ENCODE measurements at regions not wholly inside any gene's neighbourhood (a gene's known extent, or its start where the extent isn't known, plus 50 kb on each side); places are given as distances from the start of the nearest gene placed in this dataset.

DNA sequence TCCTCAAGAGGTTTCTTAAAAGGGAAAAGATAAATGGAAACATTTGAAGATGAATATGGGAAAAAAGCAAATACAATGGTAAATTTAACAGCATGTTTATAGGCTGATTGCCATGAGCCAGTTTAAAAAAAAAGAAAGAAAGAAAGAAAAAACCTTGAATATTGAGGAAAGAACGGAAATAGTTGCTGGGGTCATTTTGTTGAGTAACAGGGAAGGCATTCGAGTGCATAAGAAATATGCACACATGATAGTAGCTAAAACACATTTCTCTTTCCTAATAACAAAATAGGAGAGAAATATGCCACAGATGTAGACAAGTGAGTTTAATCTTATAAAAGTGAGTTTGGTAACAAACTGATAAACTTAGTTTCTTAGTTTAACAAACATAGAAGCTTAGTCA, 864.6 kb upstream of the ACO1 start:
- ATAC-seq (ENCODE audit: low FRiP score) = no peak
- TF ChIP-seq, protein P1, sequence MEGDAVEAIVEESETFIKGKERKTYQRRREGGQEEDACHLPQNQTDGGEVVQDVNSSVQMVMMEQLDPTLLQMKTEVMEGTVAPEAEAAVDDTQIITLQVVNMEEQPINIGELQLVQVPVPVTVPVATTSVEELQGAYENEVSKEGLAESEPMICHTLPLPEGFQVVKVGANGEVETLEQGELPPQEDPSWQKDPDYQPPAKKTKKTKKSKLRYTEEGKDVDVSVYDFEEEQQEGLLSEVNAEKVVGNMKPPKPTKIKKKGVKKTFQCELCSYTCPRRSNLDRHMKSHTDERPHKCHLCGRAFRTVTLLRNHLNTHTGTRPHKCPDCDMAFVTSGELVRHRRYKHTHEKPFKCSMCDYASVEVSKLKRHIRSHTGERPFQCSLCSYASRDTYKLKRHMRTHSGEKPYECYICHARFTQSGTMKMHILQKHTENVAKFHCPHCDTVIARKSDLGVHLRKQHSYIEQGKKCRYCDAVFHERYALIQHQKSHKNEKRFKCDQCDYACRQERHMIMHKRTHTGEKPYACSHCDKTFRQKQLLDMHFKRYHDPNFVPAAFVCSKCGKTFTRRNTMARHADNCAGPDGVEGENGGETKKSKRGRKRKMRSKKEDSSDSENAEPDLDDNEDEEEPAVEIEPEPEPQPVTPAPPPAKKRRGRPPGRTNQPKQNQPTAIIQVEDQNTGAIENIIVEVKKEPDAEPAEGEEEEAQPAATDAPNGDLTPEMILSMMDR (IDR thresholded peaks at IDR 0.05) = no peak
- no peak for DNase-seq (ENCODE audit: low spot score)

DNA sequence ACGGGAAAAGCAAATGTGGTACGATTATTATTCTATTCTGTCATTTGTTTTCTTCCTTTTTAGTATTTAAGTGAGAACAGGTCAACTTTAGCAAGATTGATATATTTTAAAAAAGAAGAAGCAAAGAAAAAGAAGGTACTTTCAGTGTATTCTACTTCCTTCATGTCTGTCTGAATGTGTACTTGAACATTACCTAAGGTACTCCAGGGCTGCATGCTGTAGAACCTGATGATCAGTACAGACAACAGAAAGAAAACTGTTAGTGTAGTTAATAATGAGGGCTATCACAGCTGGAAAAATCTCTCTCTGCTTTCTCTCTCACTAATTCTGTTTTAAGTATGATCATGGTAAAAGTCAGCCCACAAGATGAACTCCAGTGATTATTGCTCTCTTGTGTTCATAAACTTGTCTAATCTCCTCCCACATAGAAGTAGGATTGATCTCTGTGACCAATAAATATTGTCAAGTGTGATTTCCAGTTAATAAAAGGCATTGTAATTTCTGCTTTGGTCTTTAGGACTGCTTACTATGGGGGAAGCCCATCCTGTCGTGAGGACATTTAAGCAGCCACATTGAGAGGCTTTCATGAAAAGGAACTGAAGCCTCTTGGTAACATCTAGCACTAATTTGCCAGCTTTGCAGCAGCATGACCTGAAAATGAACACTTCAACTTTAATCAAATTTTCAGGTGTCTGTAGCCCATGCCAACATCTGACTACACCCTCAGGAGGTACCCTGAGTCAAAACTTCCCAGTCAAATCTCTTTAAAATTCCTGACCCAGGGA, 864.0 kb upstream of the ACO1 start:
- no peak for ATAC-seq (ENCODE audit: low FRiP score)
- TF ChIP-seq, protein P1 (IDR thresholded peaks at IDR 0.05) = no peak
- no peak for DNase-seq (ENCODE audit: low spot score)

DNA sequence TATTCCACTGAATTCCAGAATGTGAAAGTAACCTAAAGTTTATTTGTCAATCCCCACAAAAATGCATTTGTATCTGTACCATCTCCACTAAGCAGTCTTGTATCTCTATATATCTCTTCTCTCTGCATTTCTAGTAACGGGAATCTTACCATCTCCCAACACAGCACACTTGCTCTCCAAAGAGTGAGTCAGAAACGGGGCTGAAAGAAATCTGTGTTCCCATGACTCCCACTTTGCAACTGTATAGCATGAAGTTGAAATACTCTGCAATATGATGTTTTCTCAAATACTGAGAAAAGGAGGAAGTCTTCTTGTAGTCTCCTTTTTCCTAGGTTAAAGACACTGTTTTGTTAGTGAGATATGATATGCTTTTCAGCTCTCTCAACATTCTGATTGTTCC, 848.8 kb upstream of the ACO1 start:
- no peak for ATAC-seq (ENCODE audit: low FRiP score)
- TF ChIP-seq, protein P1 (IDR thresholded peaks at IDR 0.05) = no peak
- DNase-seq (ENCODE audit: low spot score) = no peak

DNA sequence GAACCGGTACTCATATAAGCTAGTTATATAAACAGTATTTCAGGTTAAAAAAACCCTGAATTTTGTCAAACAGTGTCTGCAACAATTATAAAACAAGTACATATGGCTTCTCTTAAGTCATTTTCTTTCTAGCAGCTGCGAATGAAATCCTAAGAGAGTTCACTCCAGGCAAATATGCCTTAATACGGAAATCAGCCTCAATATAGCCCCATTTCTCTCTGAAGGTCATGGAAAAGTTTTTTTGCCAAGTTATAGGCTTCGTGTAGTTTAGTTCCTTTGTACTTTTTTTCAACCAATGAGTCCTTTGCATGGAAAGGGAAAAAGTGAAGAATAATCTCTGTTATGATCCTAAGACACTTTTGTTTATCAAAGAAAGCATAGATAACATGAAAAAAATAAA, 848.0 kb upstream of the ACO1 start:
- ATAC-seq (ENCODE audit: low FRiP score) = no peak
- no peak for DNase-seq (ENCODE audit: low spot score)
- TF ChIP-seq, protein P1 (IDR thresholded peaks at IDR 0.05) = no peak

DNA sequence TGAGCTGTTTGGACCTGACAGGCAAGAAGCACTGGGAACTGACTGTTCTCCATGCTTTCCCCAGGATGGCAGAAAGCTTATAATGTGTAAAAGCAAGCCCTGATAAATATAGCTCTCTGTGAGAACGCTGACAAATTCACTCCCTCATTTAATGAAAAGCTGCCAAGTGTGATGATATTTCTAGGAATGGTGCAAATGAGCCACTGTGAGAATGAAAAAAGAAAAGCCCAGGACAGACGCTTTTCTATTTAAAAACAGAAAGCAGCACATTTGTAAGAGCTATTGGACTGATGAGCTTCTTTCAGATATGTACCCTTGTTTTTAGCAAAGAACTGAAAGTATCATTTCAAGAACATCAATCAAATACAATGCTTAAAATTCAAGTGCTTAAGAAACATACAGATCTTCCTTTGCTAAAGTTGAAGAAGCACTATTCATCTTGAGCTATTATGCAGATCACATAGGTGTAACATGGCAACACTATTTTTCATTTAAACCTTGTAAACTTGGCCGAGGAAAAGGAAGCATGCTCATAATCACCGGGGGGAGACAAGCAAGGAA, 842.6 kb upstream of the ACO1 start:
- ATAC-seq (ENCODE audit: low FRiP score) = peak; percentile 42
- TF ChIP-seq, protein P1 (IDR thresholded peaks at IDR 0.05) = no peak

DNA sequence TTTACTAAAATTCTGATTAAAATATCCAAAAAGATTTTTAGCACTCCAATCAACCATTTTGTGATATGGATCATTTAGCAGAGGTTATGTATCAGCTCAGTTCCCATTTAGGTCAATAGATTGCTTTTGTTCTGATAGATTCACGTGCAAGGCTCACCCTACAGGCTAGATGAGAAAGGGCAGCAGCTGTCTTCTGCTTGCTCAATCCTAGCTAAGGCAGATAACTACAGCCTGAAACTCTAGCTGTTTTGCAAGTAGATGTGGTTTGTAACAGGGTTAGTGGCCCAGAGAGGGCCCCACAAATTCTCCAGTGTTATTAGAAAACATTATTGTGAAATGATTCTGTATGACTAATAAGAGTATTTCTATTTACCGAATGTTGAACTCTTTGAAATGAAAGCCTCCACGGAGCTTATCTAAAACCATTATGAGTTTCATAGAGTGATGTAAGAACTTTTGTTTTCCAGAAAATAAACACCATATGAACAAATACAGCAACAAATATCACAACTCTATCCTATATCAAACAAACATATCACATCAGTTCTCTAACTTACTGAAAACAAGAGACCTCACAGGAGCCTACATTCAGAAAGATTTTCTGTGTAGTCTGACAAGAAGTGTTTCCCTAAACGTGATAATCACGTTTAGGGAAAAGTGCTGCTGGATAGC, 841.9 kb upstream of the ACO1 start:
- no peak for DNase-seq (ENCODE audit: low spot score)
- ATAC-seq (ENCODE audit: low FRiP score) = peak; percentile 97
- TF ChIP-seq, protein P1 (IDR thresholded peaks at IDR 0.05) = no peak

More for the DNA sequence above, 842.6 kb upstream of the ACO1 start:
- no peak for DNase-seq (ENCODE audit: low spot score)
